ENCODE measurements at regions not wholly inside any gene's neighbourhood (a gene's known extent, or its start where the extent isn't known, plus 50 kb on each side); places are given as distances from the start of the nearest gene placed in this dataset.

DNA sequence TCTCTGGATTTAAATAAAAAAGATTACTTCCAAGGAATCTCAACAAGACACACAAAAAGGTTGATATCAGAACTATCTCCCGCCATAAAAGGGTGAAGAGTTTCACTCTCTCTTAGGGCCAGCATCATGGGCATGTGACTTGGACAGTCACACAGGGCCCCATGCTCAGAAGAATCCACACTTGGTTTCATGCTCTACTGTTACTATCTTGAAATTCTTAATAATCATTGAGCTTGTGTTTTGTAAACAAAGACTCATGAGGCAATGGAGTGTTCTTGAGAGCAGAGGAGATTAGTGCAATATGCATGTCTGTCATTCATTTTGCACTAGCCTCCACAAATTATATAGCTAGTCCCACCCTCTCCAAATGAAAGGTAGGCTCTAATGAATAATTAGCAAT, 58.4 kb downstream of the HMHB1 start:
- DNase-seq (no peak), ATAC-seq (ENCODE audit: low FRiP score) (no peak)
- WGBS, 2 donors = 97% methylated on average over 1 of the region's 1 CpG
- no peaks in the 10 kb centered on the region for H3K36me3 ChIP-seq (ENCODE audit: control insufficient read depth in 1 of 2, insufficient read depth in 2 of 2, low read length in 1 of 2)
- H3K27me3 ChIP-seq (ENCODE audit: control insufficient read depth in 1 of 2, insufficient read depth in 2 of 2, low read length in 1 of 2) = no peaks in the 10 kb centered on the region
- intact Hi-C loops (cut with DNase I) = no loop called here
- H3K9me3 ChIP-seq (ENCODE audit: control insufficient read depth, low read length) = no peaks in the 10 kb centered on the region
- H3K4me1 ChIP-seq (ENCODE audit: control insufficient read depth in 1 of 2, insufficient read depth in 2 of 2, low read length in 2 of 2) = no peaks in the 10 kb centered on the region
- no peak overlapping the region for H3K4me3 ChIP-seq (ENCODE audit: low read length in 2 of 2)
- no peak overlapping the region for H3K27ac ChIP-seq (ENCODE audit: low read depth in 1 of 2, low read length in 2 of 2)

DNA sequence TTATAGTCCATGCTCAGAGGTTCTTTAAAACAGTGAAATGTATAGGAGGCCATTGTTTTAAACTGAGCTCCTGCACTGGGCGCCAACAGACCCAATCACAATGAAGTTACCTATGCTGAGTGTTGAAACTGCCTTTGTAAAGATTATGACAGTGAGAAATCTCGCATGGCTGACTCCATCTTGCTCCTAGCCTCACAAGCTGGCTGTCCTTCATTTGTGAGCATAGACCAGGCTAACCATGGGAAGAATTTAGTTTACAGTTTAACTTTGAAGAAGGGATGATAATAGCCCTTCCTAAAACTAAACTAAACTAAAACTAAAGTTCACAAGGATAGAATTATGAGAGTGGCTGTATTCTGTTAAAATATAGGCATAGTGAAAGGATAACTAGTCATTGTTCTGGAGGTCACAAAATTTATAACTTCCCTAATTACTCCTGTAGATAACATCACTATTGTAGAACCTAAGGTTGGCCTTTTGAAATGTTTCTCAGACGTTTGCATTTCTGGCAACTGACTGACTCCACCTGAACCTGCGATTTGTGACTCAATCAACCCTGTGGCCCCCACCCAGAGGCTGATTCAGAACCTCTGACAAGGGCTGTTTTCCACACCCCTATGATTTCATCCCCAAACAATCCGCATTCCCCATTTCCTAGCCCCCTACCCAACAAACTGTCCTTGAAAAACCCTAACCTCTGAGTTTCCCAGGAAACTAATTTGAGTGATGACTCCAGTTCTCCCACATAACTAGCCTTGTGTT, 59.1 kb downstream of the HMHB1 start:
- intact Hi-C loops (cut with DNase I) = no loop called here
- ATAC-seq (ENCODE audit: low FRiP score) = no peak
- Histone ChIP-seq H3K27me3 (ENCODE audit: control insufficient read depth in 1 of 2, insufficient read depth in 2 of 2, low read length in 1 of 2) (no peaks in the 10 kb centered on the region), H3K9me3 (ENCODE audit: control insufficient read depth, low read length) (no peaks in the 10 kb centered on the region), H3K4me3 (ENCODE audit: low read length in 2 of 2) (no peak overlapping the region), H3K4me1 (ENCODE audit: control insufficient read depth in 1 of 2, insufficient read depth in 2 of 2, low read length in 2 of 2) (no peaks in the 10 kb centered on the region), H3K27ac (ENCODE audit: low read depth in 1 of 2, low read length in 2 of 2) (no peak overlapping the region), H3K36me3 (ENCODE audit: control insufficient read depth in 1 of 2, insufficient read depth in 2 of 2, low read length in 1 of 2) (no peaks in the 10 kb centered on the region)
- 82 to 94% methylated on average over 5 of the region's 5 CpGs for WGBS, 2 donors
- no peak for DNase-seq

- no peak overlapping the region for H3K27ac ChIP-seq (ENCODE audit: low read depth in 1 of 2, low read length in 2 of 2)
- no peaks in the 10 kb centered on the region for H3K36me3 ChIP-seq (ENCODE audit: control insufficient read depth in 1 of 2, insufficient read depth in 2 of 2, low read length in 1 of 2)
- no peaks in the 10 kb centered on the region for H3K9me3 ChIP-seq (ENCODE audit: control insufficient read depth, low read length)
- H3K4me3 ChIP-seq (ENCODE audit: low read length in 2 of 2) = no peak overlapping the region
- intact Hi-C loops (cut with DNase I) = no loop called here
- 57 to 65% methylated on average over 2 of the region's 2 CpGs for WGBS, 2 donors
- DNase-seq (no peak), ATAC-seq (ENCODE audit: low FRiP score) (no peak)
- H3K27me3 ChIP-seq (ENCODE audit: control insufficient read depth in 1 of 2, insufficient read depth in 2 of 2, low read length in 1 of 2) = no peaks in the 10 kb centered on the region
- no peaks in the 10 kb centered on the region for H3K4me1 ChIP-seq (ENCODE audit: control insufficient read depth in 1 of 2, insufficient read depth in 2 of 2, low read length in 2 of 2)
These were observed 59.7 kb downstream of the HMHB1 start for GRCh38 chr5:143871672-143872071.

GRCh38 chr5:143874312-143874711, 62.4 kb downstream of the HMHB1 start:
- no peak overlapping the region for H3K4me3 ChIP-seq (ENCODE audit: low read length in 2 of 2)
- H3K27ac ChIP-seq (ENCODE audit: low read depth in 1 of 2, low read length in 2 of 2) = no peak overlapping the region
- H3K36me3 ChIP-seq (ENCODE audit: control insufficient read depth in 1 of 2, insufficient read depth in 2 of 2, low read length in 1 of 2) = no peaks in the 10 kb centered on the region
- no peak for ATAC-seq (ENCODE audit: low FRiP score)
- intact Hi-C loops (cut with DNase I) = no loop called here
- no peaks in the 10 kb centered on the region for H3K4me1 ChIP-seq (ENCODE audit: control insufficient read depth in 1 of 2, insufficient read depth in 2 of 2, low read length in 2 of 2)
- DNase-seq = no peak
- WGBS, 2 donors = 37 to 50% methylated on average over 4 of the region's 4 CpGs
- no peaks in the 10 kb centered on the region for H3K27me3 ChIP-seq (ENCODE audit: control insufficient read depth in 1 of 2, insufficient read depth in 2 of 2, low read length in 1 of 2)
- no peaks in the 10 kb centered on the region for H3K9me3 ChIP-seq (ENCODE audit: control insufficient read depth, low read length)

DNA sequence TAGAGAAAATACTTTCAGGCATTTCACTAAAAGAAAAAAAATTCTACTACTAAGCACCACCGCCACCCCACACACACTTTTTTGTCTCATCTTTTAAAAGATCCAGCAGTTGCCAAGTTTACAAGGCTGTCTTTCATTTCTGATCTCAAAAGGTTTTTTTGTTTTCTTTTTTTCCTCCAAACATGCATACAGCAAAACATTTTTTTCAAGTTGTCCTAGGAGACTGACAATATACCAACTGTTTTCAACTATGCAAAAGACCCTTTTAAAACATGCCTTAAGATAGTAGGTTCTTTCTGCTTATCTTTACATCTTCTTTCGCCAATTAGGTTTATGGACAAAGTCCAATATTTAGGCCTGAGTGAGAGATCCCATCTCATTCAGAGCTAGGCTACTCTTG, 65.2 kb downstream of the HMHB1 start:
- no peak for ATAC-seq (ENCODE audit: low FRiP score)
- intact Hi-C loops (cut with DNase I) = no loop called here
- WGBS, 2 donors = 97% methylated on average over 2 of the region's 2 CpGs
- H3K9me3 ChIP-seq (ENCODE audit: control insufficient read depth, low read length) = no peaks in the 10 kb centered on the region
- H3K4me1 ChIP-seq (ENCODE audit: control insufficient read depth in 1 of 2, insufficient read depth in 2 of 2, low read length in 2 of 2) = no peaks in the 10 kb centered on the region
- no peaks in the 10 kb centered on the region for H3K36me3 ChIP-seq (ENCODE audit: control insufficient read depth in 1 of 2, insufficient read depth in 2 of 2, low read length in 1 of 2)
- H3K27me3 ChIP-seq (ENCODE audit: control insufficient read depth in 1 of 2, insufficient read depth in 2 of 2, low read length in 1 of 2) = no peaks in the 10 kb centered on the region
- H3K4me3 ChIP-seq (ENCODE audit: low read length in 2 of 2) = no peak overlapping the region
- DNase-seq = no peak
- H3K27ac ChIP-seq (ENCODE audit: low read depth in 1 of 2, low read length in 2 of 2) = no peak overlapping the region

DNA sequence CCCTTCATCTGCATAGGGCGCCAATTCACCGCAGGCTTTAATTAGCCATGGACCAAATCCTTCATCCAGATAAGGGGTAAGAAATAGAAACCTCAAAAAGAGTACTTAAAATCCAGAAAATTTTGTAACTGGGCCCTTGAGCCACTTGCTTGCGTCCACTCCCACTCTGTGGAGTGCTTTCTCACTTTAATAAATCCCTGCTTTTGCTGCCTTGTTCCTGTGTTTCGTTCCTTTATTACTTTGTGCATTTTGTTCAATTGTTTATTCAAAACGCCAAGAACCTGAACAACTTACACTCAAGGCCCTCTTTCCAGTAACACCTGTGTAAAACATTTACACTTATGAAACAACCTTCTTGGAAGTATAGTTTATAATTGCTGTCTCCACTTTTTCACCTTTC, 66.5 kb downstream of the HMHB1 start:
- intact Hi-C loops (cut with DNase I) = no loop called here
- DNase-seq (no peak), ATAC-seq (ENCODE audit: low FRiP score) (no peak)
- 96 to 99% methylated on average over 5 of the region's 5 CpGs for WGBS, 2 donors
- no peaks in the 10 kb centered on the region for H3K4me1 ChIP-seq (ENCODE audit: control insufficient read depth in 1 of 2, insufficient read depth in 2 of 2, low read length in 2 of 2)
- no peaks in the 10 kb centered on the region for H3K9me3 ChIP-seq (ENCODE audit: control insufficient read depth, low read length)
- H3K4me3 ChIP-seq (ENCODE audit: low read length in 2 of 2) = no peak overlapping the region
- H3K27ac ChIP-seq (ENCODE audit: low read depth in 1 of 2, low read length in 2 of 2) = no peak overlapping the region
- no peaks in the 10 kb centered on the region for H3K36me3 ChIP-seq (ENCODE audit: control insufficient read depth in 1 of 2, insufficient read depth in 2 of 2, low read length in 1 of 2)
- no peaks in the 10 kb centered on the region for H3K27me3 ChIP-seq (ENCODE audit: control insufficient read depth in 1 of 2, insufficient read depth in 2 of 2, low read length in 1 of 2)

- no peaks in the 10 kb centered on the region for H3K4me1 ChIP-seq (ENCODE audit: control insufficient read depth in 1 of 2, insufficient read depth in 2 of 2, low read length in 2 of 2)
- H3K9me3 ChIP-seq (ENCODE audit: control insufficient read depth, low read length) = no peaks in the 10 kb centered on the region
- ATAC-seq (ENCODE audit: low FRiP score) (no peak), DNase-seq (no peak)
- H3K4me3 ChIP-seq (ENCODE audit: low read length in 2 of 2) = no peak overlapping the region
- no peaks in the 10 kb centered on the region for H3K27me3 ChIP-seq (ENCODE audit: control insufficient read depth in 1 of 2, insufficient read depth in 2 of 2, low read length in 1 of 2)
- 81 to 83% methylated on average over 3 of the region's 3 CpGs for WGBS, 2 donors
- no peaks in the 10 kb centered on the region for H3K36me3 ChIP-seq (ENCODE audit: control insufficient read depth in 1 of 2, insufficient read depth in 2 of 2, low read length in 1 of 2)
- H3K27ac ChIP-seq (ENCODE audit: low read depth in 1 of 2, low read length in 2 of 2) = no peak overlapping the region
- intact Hi-C loops (cut with DNase I) = no loop called here
These were observed 67.7 kb downstream of the HMHB1 start for GRCh38 chr5:143879646-143880045.

DNA sequence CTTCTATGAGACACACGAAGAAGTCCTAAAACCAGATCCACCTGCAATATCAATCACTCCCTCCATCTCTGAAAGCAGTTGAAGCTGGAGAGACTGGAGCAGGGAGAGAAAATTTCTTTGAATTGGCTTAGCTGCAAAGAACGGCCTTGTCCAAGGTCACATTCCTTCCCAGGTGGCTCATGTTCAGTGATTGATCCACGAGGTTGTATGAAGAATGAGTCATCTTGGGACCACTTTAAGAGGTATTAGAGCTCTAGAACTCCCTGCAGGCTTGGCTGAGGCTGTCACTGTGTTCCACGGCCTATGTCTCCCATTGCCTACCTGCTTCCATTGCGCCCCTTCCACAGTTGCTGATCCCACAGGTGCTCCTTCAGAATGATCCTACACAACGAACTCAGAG, 68.2 kb downstream of the HMHB1 start:
- 85 to 86% methylated on average over 6 of the region's 6 CpGs for WGBS, 2 donors
- intact Hi-C loops (cut with DNase I) = no loop called here
- no peaks in the 10 kb centered on the region for H3K4me1 ChIP-seq (ENCODE audit: control insufficient read depth in 1 of 2, insufficient read depth in 2 of 2, low read length in 2 of 2)
- H3K9me3 ChIP-seq (ENCODE audit: control insufficient read depth, low read length) = no peaks in the 10 kb centered on the region
- DNase-seq = no peak
- no peak for ATAC-seq (ENCODE audit: low FRiP score)
- H3K27me3 ChIP-seq (ENCODE audit: control insufficient read depth in 1 of 2, insufficient read depth in 2 of 2, low read length in 1 of 2) = no peaks in the 10 kb centered on the region
- no peaks in the 10 kb centered on the region for H3K36me3 ChIP-seq (ENCODE audit: control insufficient read depth in 1 of 2, insufficient read depth in 2 of 2, low read length in 1 of 2)
- H3K4me3 ChIP-seq (ENCODE audit: low read length in 2 of 2) = no peak overlapping the region
- H3K27ac ChIP-seq (ENCODE audit: low read depth in 1 of 2, low read length in 2 of 2) = no peak overlapping the region

- Histone ChIP-seq H3K9me3 (ENCODE audit: control insufficient read depth, low read length) (no peaks in the 10 kb centered on the region), H3K4me3 (ENCODE audit: low read length in 2 of 2) (no peak overlapping the region), H3K36me3 (ENCODE audit: control insufficient read depth in 1 of 2, insufficient read depth in 2 of 2, low read length in 1 of 2) (no peaks in the 10 kb centered on the region), H3K4me1 (ENCODE audit: control insufficient read depth in 1 of 2, insufficient read depth in 2 of 2, low read length in 2 of 2) (no peaks in the 10 kb centered on the region), H3K27me3 (ENCODE audit: control insufficient read depth in 1 of 2, insufficient read depth in 2 of 2, low read length in 1 of 2) (no peaks in the 10 kb centered on the region), H3K27ac (ENCODE audit: low read depth in 1 of 2, low read length in 2 of 2) (no peak overlapping the region)
- 96 to 99% methylated on average over 5 of the region's 5 CpGs for WGBS, 2 donors
- intact Hi-C loops (cut with DNase I) = no loop called here
- ATAC-seq (ENCODE audit: low FRiP score) (no peak), DNase-seq (no peak)
These were observed 70.6 kb downstream of the HMHB1 start for GRCh38 chr5:143882520-143882919.
